GM12891 (cell line): ENCODE measurements at regions not wholly inside any gene's neighbourhood (a gene's known extent, or its start where the extent isn't known, plus 50 kb on each side); places are given as distances from the start of the nearest gene placed in this dataset.
A peak's percentile ranks its signal among the peaks of the same experiment; 100 is the strongest.

ENCODE experiments used
- DNase-seq: peaks from one replicate; pipeline ENCODE4 v3.0.0; 2011; ENCODE audit warnings: low spot score; ENCODE audit not compliant: insufficient read length
- FAIRE-seq: peaks from 2 replicates; lab custom pipeline; 2011; peaks lifted over from hg19 to GRCh38; lab: Jason Lieb, UNC
- PAX5 ChIP-seq: IDR thresholded peaks from 2 replicates; pipeline ENCODE4 v1.6.1; 2011; ENCODE audit warnings: low read length, moderate library complexity, mild to moderate bottlenecking; ENCODE audit not compliant: insufficient read depth, severe bottlenecking
- POLR2A ChIP-seq: IDR thresholded peaks from 2 replicates; pipeline ENCODE4 v1.6.1; 2011; ENCODE audit warnings: low read depth, low read length, control low read depth
- POLR2AphosphoS5 ChIP-seq: IDR thresholded peaks from 2 replicates; pipeline ENCODE4 v1.6.1; 2011; ENCODE audit warnings: low read depth, low read length, control low read depth
- POU2F2 ChIP-seq: IDR thresholded peaks from 2 replicates; pipeline ENCODE4 v1.6.1; 2011; ENCODE audit warnings: low read depth, mild to moderate bottlenecking, control low read depth, low read length, moderate library complexity
- SPI1 ChIP-seq: IDR thresholded peaks from 2 replicates; pipeline ENCODE4 v1.6.1; 2011; ENCODE audit warnings: low read depth, low read length, control low read depth
- TAF1 ChIP-seq: IDR thresholded peaks from 2 replicates; pipeline ENCODE4 v1.6.1; 2011; ENCODE audit warnings: low read depth, low read length, control low read depth

- FAIRE-seq = no peak
- no peak for TF ChIP-seq PAX5
- no peak for TF ChIP-seq POLR2AphosphoS5
- no peak for TF ChIP-seq POLR2A
- TF ChIP-seq POU2F2 = no peak
- TF ChIP-seq TAF1 = no peak
- no peak for TF ChIP-seq SPI1
- DNase-seq = no peak
These were observed 99.0 kb upstream of the LSM8 start for GRCh38 chr7:118085000-118085399.

DNA sequence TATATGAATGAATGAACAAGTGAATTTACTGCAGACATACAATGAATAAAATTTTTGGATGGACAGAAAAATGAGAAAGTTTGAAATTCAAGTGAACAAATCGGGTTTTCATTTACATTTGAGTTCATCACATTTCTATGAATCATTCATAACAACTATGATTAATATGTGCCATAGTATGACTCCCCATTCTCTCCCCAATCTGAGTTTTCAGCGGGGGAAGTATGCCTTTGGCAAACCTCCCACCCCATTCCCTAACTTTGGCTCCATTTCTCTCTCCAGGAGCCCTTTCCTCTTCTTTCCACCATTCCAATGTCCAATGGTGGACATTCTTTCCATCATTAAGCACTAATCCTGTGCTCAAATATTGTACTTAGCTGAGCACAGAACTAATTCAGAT, 96.8 kb upstream of the LSM8 start:
- DNase-seq (no peak), FAIRE-seq (no peak)
- TF ChIP-seq POU2F2 = no peak

GRCh38 chr7:118094044-118094443, 89.9 kb upstream of the LSM8 start:
- TF ChIP-seq SPI1 (no peak), POLR2AphosphoS5 (no peak), POU2F2 (no peak), PAX5 (no peak), POLR2A (no peak), TAF1 (no peak)
- FAIRE-seq (no peak), DNase-seq (no peak)

DNA sequence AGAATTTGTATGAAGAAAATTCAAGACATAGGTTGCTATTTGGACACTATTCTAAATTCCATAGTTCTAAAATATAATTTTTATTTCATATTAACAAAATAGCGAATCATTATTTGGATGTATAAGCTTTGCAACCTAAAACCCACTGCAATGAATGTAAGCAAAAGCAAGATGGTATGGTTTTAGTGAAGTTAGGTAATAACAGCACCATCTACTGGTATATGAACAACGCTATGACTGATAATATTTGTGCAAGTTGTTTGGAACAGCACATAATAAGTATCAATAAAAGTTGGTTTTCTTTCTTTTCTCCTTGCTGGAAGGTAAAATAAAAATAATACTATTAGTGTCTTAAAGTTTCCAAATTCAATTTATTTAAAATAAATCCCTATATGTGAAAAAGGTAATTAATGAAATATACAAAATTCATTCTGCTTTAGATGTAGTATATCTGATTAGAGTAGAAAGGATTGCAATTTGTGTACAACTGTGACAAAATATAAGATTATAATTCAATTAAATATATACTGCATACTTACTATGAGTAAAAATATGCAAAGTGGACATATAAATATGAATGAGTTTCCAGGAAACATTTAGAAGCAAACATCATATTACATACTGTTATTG, 79.0 kb upstream of the LSM8 start:
- TF ChIP-seq TAF1 = no peak
- no peak for TF ChIP-seq PAX5
- no peak for TF ChIP-seq SPI1
- no peak for FAIRE-seq
- no peak for DNase-seq

- DNase-seq (no peak), FAIRE-seq (peak; percentile 9)
- TF ChIP-seq POLR2A = no peak
- TF ChIP-seq POU2F2 = no peak
- TF ChIP-seq SPI1 = no peak
- TF ChIP-seq PAX5 = no peak
These were observed 74.4 kb upstream of the LSM8 start for GRCh38 chr7:118109607-118110006.

DNA sequence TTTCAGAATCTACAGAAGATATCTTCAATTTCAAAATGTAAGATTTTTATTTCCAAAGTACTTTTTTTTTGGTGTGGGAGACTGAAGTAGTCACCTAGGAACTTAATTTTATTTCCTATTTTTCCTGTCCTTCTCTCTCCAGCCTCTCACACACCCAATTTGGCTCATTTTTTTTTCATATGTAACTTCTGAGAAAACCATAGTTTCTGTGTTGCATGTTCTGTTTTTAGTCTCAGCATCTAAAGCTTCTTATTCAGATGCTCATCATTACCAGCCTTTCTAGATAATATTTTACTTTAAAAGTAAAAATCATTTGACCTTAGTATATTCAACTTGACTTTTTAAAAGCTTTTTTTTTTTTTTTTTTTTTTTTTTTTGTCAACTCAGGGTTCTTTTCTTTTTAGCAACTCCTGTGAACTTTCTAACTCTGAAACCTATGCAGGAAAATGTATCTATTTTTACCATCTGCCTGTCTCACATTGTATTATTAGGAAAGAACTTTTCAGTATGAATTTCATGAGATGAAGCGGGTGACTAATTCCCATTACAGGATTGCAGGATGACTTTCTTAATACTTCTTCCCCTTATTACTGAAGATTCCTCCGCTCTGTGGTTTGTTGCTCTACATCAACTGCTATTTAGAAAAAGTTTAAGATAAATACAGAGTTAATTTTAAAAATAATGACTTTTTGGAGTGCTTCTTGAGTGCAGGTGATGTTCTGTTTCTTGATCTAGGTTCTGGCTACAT, 73.6 kb upstream of the LSM8 start:
- no peak for FAIRE-seq
- no peak for DNase-seq
- no peak for TF ChIP-seq POLR2A
- TF ChIP-seq POU2F2 = no peak

- no peak for FAIRE-seq
- DNase-seq = no peak
- TF ChIP-seq POLR2AphosphoS5 = no peak
- no peak for TF ChIP-seq POLR2A
- TF ChIP-seq POU2F2 = no peak
- no peak for TF ChIP-seq PAX5
- no peak for TF ChIP-seq SPI1
These were observed 72.6 kb upstream of the LSM8 start for GRCh38 chr7:118111347-118111746.

DNA sequence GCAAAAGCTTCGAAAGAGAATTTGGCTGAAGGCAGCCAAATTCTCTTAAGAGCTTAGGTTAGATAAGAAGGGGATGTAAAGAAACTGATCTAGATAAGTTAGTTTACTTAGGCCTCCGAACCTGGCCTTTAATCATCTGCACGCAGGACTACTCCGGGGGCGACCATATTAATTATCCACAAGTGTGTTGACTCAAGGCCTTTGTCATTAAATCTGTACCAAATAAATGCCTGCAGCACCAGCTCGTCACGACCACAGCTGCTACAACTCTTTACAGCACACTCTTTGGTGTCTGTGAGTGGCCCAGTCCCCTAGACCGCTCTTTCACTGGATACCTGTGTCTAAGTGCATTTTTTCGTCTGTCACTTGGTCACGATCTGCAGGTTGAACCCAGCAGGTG, 69.8 kb upstream of the LSM8 start:
- TF ChIP-seq POLR2A = no peak
- DNase-seq (no peak), FAIRE-seq (no peak)

- FAIRE-seq = no peak
- DNase-seq = no peak
- TF ChIP-seq SPI1 = peak; percentile 33
- no peak for TF ChIP-seq TAF1
These were observed 54.7 kb upstream of the LSM8 start for GRCh38 chr7:118129041-118129795.

GRCh38 chr7:118132764-118133163, 51.2 kb upstream of the LSM8 start:
- DNase-seq (no peak), FAIRE-seq (no peak)
- TF ChIP-seq POLR2AphosphoS5 = no peak
- no peak for TF ChIP-seq POLR2A
- no peak for TF ChIP-seq PAX5
- no peak for TF ChIP-seq SPI1
- no peak for TF ChIP-seq TAF1
- TF ChIP-seq POU2F2 = no peak
